H1 (cell line): ENCODE measurements at regions not wholly inside any gene's neighbourhood (a gene's known extent, or its start where the extent isn't known, plus 50 kb on each side); places are given as distances from the start of the nearest gene placed in this dataset.

Source experiments
- EZH2 ChIP-seq: fragments of 200-600 bp; sonication (generic); IDR thresholded peaks from 2 replicates; pipeline ENCODE4 v1.7.1; 2012; ENCODE audit warnings: low read depth, mild to moderate bottlenecking, moderate library complexity, low read length, inconsistent platforms; ENCODE audit not compliant: severe bottlenecking
- RAD21 ChIP-seq, 2 experiments: IDR thresholded peaks in 1 of 2; conservative IDR thresholded peaks in 1 of 2; 2 replicates each; pipeline ENCODE4 v1.6.1; 2011; ENCODE audit warnings: low read depth in 2 of 2, low read length in 2 of 2, improper control_type of control experiment in 1 of 2, inconsistent platforms in 1 of 2, mild to moderate bottlenecking in 1 of 2, moderate library complexity in 1 of 2
- TAF1 ChIP-seq: IDR thresholded peaks from 2 replicates; pipeline ENCODE4 v1.6.1; 2011; ENCODE audit warnings: mild to moderate bottlenecking, low read depth, low read length
- TAF7 ChIP-seq: optimal IDR thresholded peaks from 2 replicates; pipeline ENCODE3; 2011; ENCODE audit warnings: low read depth, mild to moderate bottlenecking, inconsistent platforms, low read length, moderate library complexity, borderline replicate concordance
- ZNF274 ChIP-seq: IDR thresholded peaks from 2 replicates; pipeline ENCODE4 v1.7.0; 2012; ENCODE audit warnings: low read length, borderline replicate concordance; ENCODE audit errors: extremely low read depth
- TF ChIP-seq, protein P1 (sequence below): fragments of 300-600 bp; sonication (generic); IDR thresholded peaks from 2 replicates; pipeline ENCODE4 v1.7.1; 2012; ENCODE audit warnings: low read length, moderate library complexity, mild to moderate bottlenecking, inconsistent platforms; ENCODE audit not compliant: insufficient replicate concordance
- TF ChIP-seq, protein P2 (sequence below): IDR thresholded peaks from 2 replicates; pipeline ENCODE4 v1.6.1; 2011; ENCODE audit warnings: low read depth, mild to moderate bottlenecking, low read length; ENCODE audit not compliant: insufficient read depth

DNA sequence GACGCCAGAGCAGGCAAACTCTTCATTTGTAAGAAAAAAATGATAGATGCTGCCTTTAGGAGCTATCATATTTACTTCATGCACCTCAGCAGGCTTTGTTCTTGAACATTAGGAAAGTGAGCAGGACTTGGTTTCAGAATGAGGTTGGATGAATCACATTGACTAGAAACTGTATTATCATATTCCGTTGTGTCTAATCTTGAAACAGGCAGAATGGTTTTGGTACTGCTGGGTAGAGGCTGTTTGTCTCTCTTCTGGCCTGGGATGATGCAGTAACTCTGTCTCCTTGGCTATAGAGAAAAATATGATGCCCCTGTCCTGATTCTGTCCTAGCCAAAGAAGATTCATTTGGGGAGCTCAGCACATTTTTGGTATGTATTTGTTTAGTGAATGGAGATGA lies 344.2 kb upstream of the GRM7 start (continued):
- TF ChIP-seq, protein P1, sequence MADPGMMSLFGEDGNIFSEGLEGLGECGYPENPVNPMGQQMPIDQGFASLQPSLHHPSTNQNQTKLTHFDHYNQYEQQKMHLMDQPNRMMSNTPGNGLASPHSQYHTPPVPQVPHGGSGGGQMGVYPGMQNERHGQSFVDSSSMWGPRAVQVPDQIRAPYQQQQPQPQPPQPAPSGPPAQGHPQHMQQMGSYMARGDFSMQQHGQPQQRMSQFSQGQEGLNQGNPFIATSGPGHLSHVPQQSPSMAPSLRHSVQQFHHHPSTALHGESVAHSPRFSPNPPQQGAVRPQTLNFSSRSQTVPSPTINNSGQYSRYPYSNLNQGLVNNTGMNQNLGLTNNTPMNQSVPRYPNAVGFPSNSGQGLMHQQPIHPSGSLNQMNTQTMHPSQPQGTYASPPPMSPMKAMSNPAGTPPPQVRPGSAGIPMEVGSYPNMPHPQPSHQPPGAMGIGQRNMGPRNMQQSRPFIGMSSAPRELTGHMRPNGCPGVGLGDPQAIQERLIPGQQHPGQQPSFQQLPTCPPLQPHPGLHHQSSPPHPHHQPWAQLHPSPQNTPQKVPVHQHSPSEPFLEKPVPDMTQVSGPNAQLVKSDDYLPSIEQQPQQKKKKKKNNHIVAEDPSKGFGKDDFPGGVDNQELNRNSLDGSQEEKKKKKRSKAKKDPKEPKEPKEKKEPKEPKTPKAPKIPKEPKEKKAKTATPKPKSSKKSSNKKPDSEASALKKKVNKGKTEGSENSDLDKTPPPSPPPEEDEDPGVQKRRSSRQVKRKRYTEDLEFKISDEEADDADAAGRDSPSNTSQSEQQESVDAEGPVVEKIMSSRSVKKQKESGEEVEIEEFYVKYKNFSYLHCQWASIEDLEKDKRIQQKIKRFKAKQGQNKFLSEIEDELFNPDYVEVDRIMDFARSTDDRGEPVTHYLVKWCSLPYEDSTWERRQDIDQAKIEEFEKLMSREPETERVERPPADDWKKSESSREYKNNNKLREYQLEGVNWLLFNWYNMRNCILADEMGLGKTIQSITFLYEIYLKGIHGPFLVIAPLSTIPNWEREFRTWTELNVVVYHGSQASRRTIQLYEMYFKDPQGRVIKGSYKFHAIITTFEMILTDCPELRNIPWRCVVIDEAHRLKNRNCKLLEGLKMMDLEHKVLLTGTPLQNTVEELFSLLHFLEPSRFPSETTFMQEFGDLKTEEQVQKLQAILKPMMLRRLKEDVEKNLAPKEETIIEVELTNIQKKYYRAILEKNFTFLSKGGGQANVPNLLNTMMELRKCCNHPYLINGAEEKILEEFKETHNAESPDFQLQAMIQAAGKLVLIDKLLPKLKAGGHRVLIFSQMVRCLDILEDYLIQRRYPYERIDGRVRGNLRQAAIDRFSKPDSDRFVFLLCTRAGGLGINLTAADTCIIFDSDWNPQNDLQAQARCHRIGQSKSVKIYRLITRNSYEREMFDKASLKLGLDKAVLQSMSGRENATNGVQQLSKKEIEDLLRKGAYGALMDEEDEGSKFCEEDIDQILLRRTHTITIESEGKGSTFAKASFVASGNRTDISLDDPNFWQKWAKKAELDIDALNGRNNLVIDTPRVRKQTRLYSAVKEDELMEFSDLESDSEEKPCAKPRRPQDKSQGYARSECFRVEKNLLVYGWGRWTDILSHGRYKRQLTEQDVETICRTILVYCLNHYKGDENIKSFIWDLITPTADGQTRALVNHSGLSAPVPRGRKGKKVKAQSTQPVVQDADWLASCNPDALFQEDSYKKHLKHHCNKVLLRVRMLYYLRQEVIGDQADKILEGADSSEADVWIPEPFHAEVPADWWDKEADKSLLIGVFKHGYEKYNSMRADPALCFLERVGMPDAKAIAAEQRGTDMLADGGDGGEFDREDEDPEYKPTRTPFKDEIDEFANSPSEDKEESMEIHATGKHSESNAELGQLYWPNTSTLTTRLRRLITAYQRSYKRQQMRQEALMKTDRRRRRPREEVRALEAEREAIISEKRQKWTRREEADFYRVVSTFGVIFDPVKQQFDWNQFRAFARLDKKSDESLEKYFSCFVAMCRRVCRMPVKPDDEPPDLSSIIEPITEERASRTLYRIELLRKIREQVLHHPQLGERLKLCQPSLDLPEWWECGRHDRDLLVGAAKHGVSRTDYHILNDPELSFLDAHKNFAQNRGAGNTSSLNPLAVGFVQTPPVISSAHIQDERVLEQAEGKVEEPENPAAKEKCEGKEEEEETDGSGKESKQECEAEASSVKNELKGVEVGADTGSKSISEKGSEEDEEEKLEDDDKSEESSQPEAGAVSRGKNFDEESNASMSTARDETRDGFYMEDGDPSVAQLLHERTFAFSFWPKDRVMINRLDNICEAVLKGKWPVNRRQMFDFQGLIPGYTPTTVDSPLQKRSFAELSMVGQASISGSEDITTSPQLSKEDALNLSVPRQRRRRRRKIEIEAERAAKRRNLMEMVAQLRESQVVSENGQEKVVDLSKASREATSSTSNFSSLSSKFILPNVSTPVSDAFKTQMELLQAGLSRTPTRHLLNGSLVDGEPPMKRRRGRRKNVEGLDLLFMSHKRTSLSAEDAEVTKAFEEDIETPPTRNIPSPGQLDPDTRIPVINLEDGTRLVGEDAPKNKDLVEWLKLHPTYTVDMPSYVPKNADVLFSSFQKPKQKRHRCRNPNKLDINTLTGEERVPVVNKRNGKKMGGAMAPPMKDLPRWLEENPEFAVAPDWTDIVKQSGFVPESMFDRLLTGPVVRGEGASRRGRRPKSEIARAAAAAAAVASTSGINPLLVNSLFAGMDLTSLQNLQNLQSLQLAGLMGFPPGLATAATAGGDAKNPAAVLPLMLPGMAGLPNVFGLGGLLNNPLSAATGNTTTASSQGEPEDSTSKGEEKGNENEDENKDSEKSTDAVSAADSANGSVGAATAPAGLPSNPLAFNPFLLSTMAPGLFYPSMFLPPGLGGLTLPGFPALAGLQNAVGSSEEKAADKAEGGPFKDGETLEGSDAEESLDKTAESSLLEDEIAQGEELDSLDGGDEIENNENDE: no peak
- TF ChIP-seq ZNF274 (no peak), EZH2 (no peak), RAD21 (IDR thresholded peaks at IDR 0.05 in 1 of 2, conservative IDR thresholded peaks at IDR 0.05 in 1 of 2; ENCODE audit: low read depth in 2 of 2, low read length in 2 of 2) (no peak), TAF7 (no peak), TAF1 (no peak)
- TF ChIP-seq, protein P2, sequence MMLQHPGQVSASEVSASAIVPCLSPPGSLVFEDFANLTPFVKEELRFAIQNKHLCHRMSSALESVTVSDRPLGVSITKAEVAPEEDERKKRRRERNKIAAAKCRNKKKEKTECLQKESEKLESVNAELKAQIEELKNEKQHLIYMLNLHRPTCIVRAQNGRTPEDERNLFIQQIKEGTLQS: no peak
